ENCODE measurements at regions not wholly inside any gene's neighbourhood (a gene's known extent, or its start where the extent isn't known, plus 50 kb on each side); places are given as distances from the start of the nearest gene placed in this dataset.

- DNase-seq = no peak
Measured at GRCh38 chr12:92650228-92650822, 52.5 kb upstream of the PLEKHG7 start.

GRCh38 chr12:92649511-92650227, 53.1 kb upstream of the PLEKHG7 start:
- peak; percentile 36 for DNase-seq

- no peak for DNase-seq
Measured at GRCh38 chr12:92648242-92649031, 54.4 kb upstream of the PLEKHG7 start.

GRCh38 chr12:92641291-92641690, 61.5 kb upstream of the PLEKHG7 start:
- no peak for DNase-seq

- DNase-seq = no peak
Measured at GRCh38 chr12:92640691-92641090, 62.1 kb upstream of the PLEKHG7 start.

GRCh38 chr12:92639017-92639416, 63.8 kb upstream of the PLEKHG7 start:
- no peak for DNase-seq

GRCh38 chr12:92634730-92635129, 68.1 kb upstream of the PLEKHG7 start:
- DNase-seq = no peak

GRCh38 chr12:92634202-92634601, 68.6 kb upstream of the PLEKHG7 start:
- no peak for DNase-seq

GRCh38 chr12:92630968-92631367, 71.8 kb upstream of the PLEKHG7 start:
- no peak for DNase-seq

- DNase-seq = no peak
Measured at GRCh38 chr12:92629349-92630065, 73.3 kb upstream of the PLEKHG7 start.

GRCh38 chr12:92628476-92628875, 74.3 kb upstream of the PLEKHG7 start:
- DNase-seq = no peak

GRCh38 chr12:92627511-92627910, 75.3 kb upstream of the PLEKHG7 start:
- no peak for DNase-seq

- no peak for DNase-seq
Measured at GRCh38 chr12:92625639-92626310, 77.0 kb upstream of the PLEKHG7 start.

- no peak for DNase-seq
Measured at GRCh38 chr12:92624236-92624635, 78.6 kb upstream of the PLEKHG7 start.

GRCh38 chr12:92623386-92623785, 79.4 kb upstream of the PLEKHG7 start:
- no peak for DNase-seq

GRCh38 chr12:92621833-92622232, 81.0 kb upstream of the PLEKHG7 start:
- DNase-seq = no peak

- no peak for DNase-seq
Measured at GRCh38 chr12:92621312-92621711, 81.5 kb upstream of the PLEKHG7 start.

GRCh38 chr12:92619730-92620684, 82.8 kb upstream of the PLEKHG7 start:
- DNase-seq = no peak

- DNase-seq = no peak
Measured at GRCh38 chr12:92619026-92619425, 83.8 kb upstream of the PLEKHG7 start.

GRCh38 chr12:92615703-92616102, 87.1 kb upstream of the PLEKHG7 start:
- no peak for DNase-seq

- no peak for DNase-seq
Measured at GRCh38 chr12:92615086-92615485, 87.7 kb upstream of the PLEKHG7 start.

GRCh38 chr12:92614502-92614901, 88.3 kb upstream of the PLEKHG7 start:
- DNase-seq = no peak
